ENCODE measurements at regions not wholly inside any gene's neighbourhood (a gene's known extent, or its start where the extent isn't known, plus 50 kb on each side); places are given as distances from the start of the nearest gene placed in this dataset.
"Not testable (repeated sequence)": the region's sequence is repeated elsewhere in the genome, so short reads cannot be mapped to it uniquely, and the experiment has no call there.

- Histone ChIP-seq H3K4me3 (ENCODE audit: low read length) (no peak overlapping the region), H3K9ac (ENCODE audit: low read length) (no peak overlapping the region), H3K27me3 (ENCODE audit: control insufficient read depth, insufficient read depth, low read length) (no peaks in the 10 kb centered on the region), H3K4me1 (ENCODE audit: control insufficient read depth, insufficient read depth, low read length) (no peaks in the 10 kb centered on the region), H3K9me3 (ENCODE audit: control insufficient read depth, low read length) (no peaks in the 10 kb centered on the region), H3K36me3 (ENCODE audit: control insufficient read depth, insufficient read depth, low read length) (no peaks in the 10 kb centered on the region)
Measured at GRCh38 chr6:109262261-109262660, 120.0 kb downstream of the CD164 start.

GRCh38 chr6:109261811-109262210 is 120.5 kb downstream of the CD164 start:
- H3K27me3 ChIP-seq (ENCODE audit: control insufficient read depth, insufficient read depth, low read length), result no peaks in the 10 kb centered on the region
- H3K4me1 ChIP-seq (ENCODE audit: control insufficient read depth, insufficient read depth, low read length), result no peaks in the 10 kb centered on the region
- no peak overlapping the region for H3K9ac ChIP-seq (ENCODE audit: low read length)
- H3K9me3 ChIP-seq (ENCODE audit: control insufficient read depth, low read length), result no peaks in the 10 kb centered on the region
- H3K36me3 ChIP-seq (ENCODE audit: control insufficient read depth, insufficient read depth, low read length), result no peaks in the 10 kb centered on the region
- no peak overlapping the region for H3K4me3 ChIP-seq (ENCODE audit: low read length)

- no peaks in the 10 kb centered on the region for H3K36me3 ChIP-seq (ENCODE audit: control insufficient read depth, insufficient read depth, low read length)
- no peak overlapping the region for H3K4me3 ChIP-seq (ENCODE audit: low read length)
- no peak overlapping the region for H3K9ac ChIP-seq (ENCODE audit: low read length)
Measured at GRCh38 chr6:109260701-109261100, 121.6 kb downstream of the CD164 start.

GRCh38 chr6:109260126-109260525 is 122.1 kb downstream of the CD164 start:
- no peaks in the 10 kb centered on the region for H3K9me3 ChIP-seq (ENCODE audit: control insufficient read depth, low read length)
- H3K4me1 ChIP-seq (ENCODE audit: control insufficient read depth, insufficient read depth, low read length), result peaks cover 14% of the 10 kb centered on the region
- no peaks in the 10 kb centered on the region for H3K36me3 ChIP-seq (ENCODE audit: control insufficient read depth, insufficient read depth, low read length)
- no peak overlapping the region for H3K4me3 ChIP-seq (ENCODE audit: low read length)
- H3K9ac ChIP-seq (ENCODE audit: low read length), result no peak overlapping the region
- no peaks in the 10 kb centered on the region for H3K27me3 ChIP-seq (ENCODE audit: control insufficient read depth, insufficient read depth, low read length)

More at GRCh38 chr6:109260701-109261100, 121.6 kb downstream of the CD164 start:
- no peaks in the 10 kb centered on the region for H3K27me3 ChIP-seq (ENCODE audit: control insufficient read depth, insufficient read depth, low read length)
- H3K9me3 ChIP-seq (ENCODE audit: control insufficient read depth, low read length), result no peaks in the 10 kb centered on the region
- peaks cover 10% of the 10 kb centered on the region for H3K4me1 ChIP-seq (ENCODE audit: control insufficient read depth, insufficient read depth, low read length)

- Histone ChIP-seq H3K9me3 (ENCODE audit: control insufficient read depth, low read length) (no peaks in the 10 kb centered on the region), H3K36me3 (ENCODE audit: control insufficient read depth, insufficient read depth, low read length) (no peaks in the 10 kb centered on the region), H3K4me3 (ENCODE audit: low read length) (no peak overlapping the region), H3K4me1 (ENCODE audit: control insufficient read depth, insufficient read depth, low read length) (peaks cover 17% of the 10 kb centered on the region), H3K27me3 (ENCODE audit: control insufficient read depth, insufficient read depth, low read length) (no peaks in the 10 kb centered on the region), H3K9ac (ENCODE audit: low read length) (no peak overlapping the region)
Measured at GRCh38 chr6:109258129-109258528, 124.1 kb downstream of the CD164 start.

DNA sequence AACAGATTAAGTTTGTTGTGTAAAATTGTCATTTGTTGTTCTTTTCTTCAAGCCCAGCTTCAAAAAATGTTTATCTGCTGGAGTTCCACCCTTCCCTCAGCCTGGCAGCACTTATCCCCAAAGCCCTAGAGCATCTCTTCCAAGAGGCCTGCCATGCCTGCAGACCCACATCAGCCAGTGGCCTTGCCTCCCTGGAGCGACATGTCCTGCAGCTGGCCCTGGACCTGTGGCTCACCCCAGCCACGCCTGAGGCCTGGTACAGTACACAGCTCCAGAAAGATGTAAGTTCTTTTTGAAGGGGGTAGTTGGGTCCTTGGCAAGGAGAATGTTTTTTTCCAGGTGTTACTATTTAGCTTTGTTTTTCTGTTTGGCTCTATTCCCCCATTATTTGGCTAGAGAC is 124.8 kb downstream of the CD164 start:
- H3K36me3 ChIP-seq (ENCODE audit: control insufficient read depth, insufficient read depth, low read length), result no peaks in the 10 kb centered on the region
- no peak overlapping the region for H3K9ac ChIP-seq (ENCODE audit: low read length)
- peaks cover 22% of the 10 kb centered on the region for H3K4me1 ChIP-seq (ENCODE audit: control insufficient read depth, insufficient read depth, low read length)
- no peak overlapping the region for H3K4me3 ChIP-seq (ENCODE audit: low read length)
- no peaks in the 10 kb centered on the region for H3K27me3 ChIP-seq (ENCODE audit: control insufficient read depth, insufficient read depth, low read length)
- no peaks in the 10 kb centered on the region for H3K9me3 ChIP-seq (ENCODE audit: control insufficient read depth, low read length)

- Histone ChIP-seq H3K36me3 (ENCODE audit: control insufficient read depth, insufficient read depth, low read length) (no peaks in the 10 kb centered on the region), H3K27me3 (ENCODE audit: control insufficient read depth, insufficient read depth, low read length) (no peaks in the 10 kb centered on the region), H3K4me3 (ENCODE audit: low read length) (no peak overlapping the region), H3K9ac (ENCODE audit: low read length) (no peak overlapping the region), H3K4me1 (ENCODE audit: control insufficient read depth, insufficient read depth, low read length) (peaks cover 22% of the 10 kb centered on the region), H3K9me3 (ENCODE audit: control insufficient read depth, low read length) (no peaks in the 10 kb centered on the region)
Measured at GRCh38 chr6:109255946-109256640, 126.2 kb downstream of the CD164 start.

DNA sequence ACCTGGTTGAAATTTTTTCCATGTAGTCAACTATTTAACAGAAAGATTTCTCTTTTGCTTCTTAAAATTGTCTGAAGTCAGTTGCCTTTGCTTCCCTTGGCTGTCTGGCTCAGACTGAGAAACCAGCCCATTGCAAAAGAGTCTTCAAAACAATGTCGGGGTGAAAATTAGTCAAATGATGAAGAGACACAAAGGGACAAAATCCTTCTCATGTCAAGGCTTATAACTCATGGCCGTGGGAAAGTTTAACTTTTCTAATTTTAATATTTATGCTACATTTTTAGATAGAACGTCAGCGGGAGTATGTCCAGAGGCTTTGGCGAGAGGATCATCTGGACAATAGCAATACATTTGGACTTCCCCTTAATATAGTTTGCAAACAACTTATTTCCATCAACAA is 127.2 kb downstream of the CD164 start:
- Histone ChIP-seq H3K27me3 (ENCODE audit: control insufficient read depth, insufficient read depth, low read length) (no peaks in the 10 kb centered on the region), H3K4me1 (ENCODE audit: control insufficient read depth, insufficient read depth, low read length) (peaks cover 22% of the 10 kb centered on the region), H3K9me3 (ENCODE audit: control insufficient read depth, low read length) (no peaks in the 10 kb centered on the region), H3K9ac (ENCODE audit: low read length) (no peak overlapping the region), H3K4me3 (ENCODE audit: low read length) (no peak overlapping the region), H3K36me3 (ENCODE audit: control insufficient read depth, insufficient read depth, low read length) (no peaks in the 10 kb centered on the region)

DNA sequence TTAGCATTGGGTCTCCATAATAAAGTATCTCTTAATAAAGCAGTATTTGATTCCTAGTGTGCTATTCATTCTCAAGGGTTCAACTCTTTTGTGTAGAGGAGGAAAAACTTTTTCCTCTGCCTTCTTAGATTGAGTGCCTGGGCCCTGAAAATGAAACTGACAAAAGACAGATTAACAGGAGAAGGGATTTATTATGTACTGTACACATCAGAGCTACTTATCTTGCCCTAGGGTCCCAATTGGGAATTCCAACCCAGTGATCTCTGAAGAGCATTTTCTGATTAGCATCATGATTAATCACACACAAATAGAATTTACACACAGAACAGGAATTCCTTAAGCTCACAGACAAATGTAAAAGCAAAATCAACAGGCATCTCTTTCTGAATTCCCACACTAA is 128.9 kb downstream of the CD164 start:
- Histone ChIP-seq H3K9ac (ENCODE audit: low read length) (no peak overlapping the region), H3K9me3 (ENCODE audit: control insufficient read depth, low read length) (no peaks in the 10 kb centered on the region), H3K36me3 (ENCODE audit: control insufficient read depth, insufficient read depth, low read length) (no peaks in the 10 kb centered on the region), H3K27me3 (ENCODE audit: control insufficient read depth, insufficient read depth, low read length) (no peaks in the 10 kb centered on the region), H3K4me3 (ENCODE audit: low read length) (no peak overlapping the region), H3K4me1 (ENCODE audit: control insufficient read depth, insufficient read depth, low read length) (peaks cover 22% of the 10 kb centered on the region)

DNA sequence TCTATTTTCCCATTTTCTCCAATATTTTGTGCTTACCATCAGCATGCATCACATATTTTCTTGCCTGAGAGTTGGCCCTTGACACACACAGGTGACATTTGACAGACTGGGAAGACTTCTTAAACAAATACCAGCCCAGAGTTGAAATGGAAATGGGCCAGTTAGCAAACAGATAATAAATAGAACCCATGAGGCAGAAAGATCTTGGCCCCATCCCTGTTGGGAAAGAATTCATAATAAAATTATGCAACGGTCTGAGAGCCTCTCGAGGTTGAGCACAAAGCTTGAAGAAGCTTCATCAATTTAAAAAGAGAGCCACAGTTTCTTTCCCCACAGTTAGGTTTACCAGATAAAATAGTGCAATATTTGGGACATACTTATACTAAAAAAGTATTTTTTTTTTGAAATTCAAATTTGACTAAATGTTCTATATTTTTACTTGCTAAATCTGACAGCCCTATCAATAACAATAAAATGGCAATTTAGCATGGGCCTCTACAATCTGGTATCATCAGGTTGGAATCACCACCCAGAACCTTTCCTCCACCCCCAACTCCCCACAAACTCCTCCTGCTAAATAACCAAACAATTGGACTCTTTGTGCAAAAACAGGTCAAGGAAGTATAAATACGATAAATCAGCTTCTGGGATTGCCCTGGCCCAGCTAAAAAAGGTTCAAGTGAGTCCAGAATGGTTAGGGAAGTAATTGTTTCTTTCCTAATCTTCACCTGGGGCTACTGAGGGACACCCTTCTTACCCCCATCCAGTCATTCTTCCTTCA is 129.8 kb downstream of the CD164 start:
- H3K4me1 ChIP-seq (ENCODE audit: control insufficient read depth, insufficient read depth, low read length), result peaks cover 22% of the 10 kb centered on the region
- no peak overlapping the region for H3K9ac ChIP-seq (ENCODE audit: low read length)
- H3K36me3 ChIP-seq (ENCODE audit: control insufficient read depth, insufficient read depth, low read length), result no peaks in the 10 kb centered on the region
- no peaks in the 10 kb centered on the region for H3K27me3 ChIP-seq (ENCODE audit: control insufficient read depth, insufficient read depth, low read length)
- H3K9me3 ChIP-seq (ENCODE audit: control insufficient read depth, low read length), result no peaks in the 10 kb centered on the region
- no peak overlapping the region for H3K4me3 ChIP-seq (ENCODE audit: low read length)

DNA sequence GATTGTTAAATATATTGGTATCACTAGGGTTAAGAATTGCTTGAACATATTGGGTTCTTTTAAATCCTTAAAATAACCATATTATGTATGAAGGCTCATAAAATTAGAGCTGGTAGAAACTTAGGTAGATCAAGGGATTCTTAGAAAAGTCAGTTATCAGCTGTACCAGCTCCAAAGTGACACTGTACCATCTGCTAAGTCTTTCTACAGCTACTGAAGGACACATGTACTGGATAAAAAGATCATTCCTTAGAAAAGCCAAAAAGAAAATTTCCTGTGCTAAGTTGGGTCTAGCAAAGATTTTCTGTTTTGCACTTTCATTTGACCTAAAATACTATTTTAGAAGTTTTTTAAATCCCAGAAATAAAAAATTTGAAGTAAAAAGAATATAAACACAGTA is 130.4 kb downstream of the CD164 start:
- Histone ChIP-seq H3K9ac (ENCODE audit: low read length) (no peak overlapping the region), H3K4me3 (ENCODE audit: low read length) (no peak overlapping the region), H3K27me3 (ENCODE audit: control insufficient read depth, insufficient read depth, low read length) (no peaks in the 10 kb centered on the region), H3K4me1 (ENCODE audit: control insufficient read depth, insufficient read depth, low read length) (peaks cover 22% of the 10 kb centered on the region), H3K9me3 (ENCODE audit: control insufficient read depth, low read length) (no peaks in the 10 kb centered on the region), H3K36me3 (ENCODE audit: control insufficient read depth, insufficient read depth, low read length) (no peaks in the 10 kb centered on the region)

GRCh38 chr6:109250544-109251156 is 131.6 kb downstream of the CD164 start:
- peaks cover 12% of the 10 kb centered on the region for H3K4me1 ChIP-seq (ENCODE audit: control insufficient read depth, insufficient read depth, low read length)
- not testable (repeated sequence) for H3K27me3 ChIP-seq (ENCODE audit: control insufficient read depth, insufficient read depth, low read length); H3K36me3 ChIP-seq (ENCODE audit: control insufficient read depth, insufficient read depth, low read length); H3K9me3 ChIP-seq (ENCODE audit: control insufficient read depth, low read length); H3K9ac ChIP-seq (ENCODE audit: low read length); H3K4me3 ChIP-seq (ENCODE audit: low read length)
